ENCODE measurements at regions not wholly inside any gene's neighbourhood (a gene's known extent, or its start where the extent isn't known, plus 50 kb on each side); places are given as distances from the start of the nearest gene placed in this dataset.

DNA sequence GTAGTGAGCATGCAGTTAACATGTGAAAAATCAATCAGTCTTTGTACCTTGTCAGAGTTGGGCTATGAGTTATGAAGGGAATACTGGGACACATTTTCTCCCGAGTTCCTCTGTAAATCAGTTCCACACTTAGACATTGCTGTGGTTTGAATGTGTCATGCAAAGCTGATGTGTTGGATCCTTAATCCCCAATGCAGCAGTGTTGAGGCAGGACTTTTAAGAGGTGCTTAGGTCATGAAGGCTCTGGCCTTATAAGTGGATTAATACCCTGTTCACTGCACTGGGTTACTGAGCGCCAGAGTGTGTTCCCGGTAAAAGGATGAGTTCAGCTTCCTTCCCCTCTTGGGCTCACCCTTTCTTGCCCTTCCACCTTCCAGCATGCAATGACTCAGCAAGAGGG lies 742.1 kb upstream of the TENM4 start:
- in situ Hi-C loops (cut with HindIII; ENCODE audit: low sequenced_read_pairs): no loop called here
- DNase-seq (ENCODE audit: low read depth, low spot score): no peak

DNA sequence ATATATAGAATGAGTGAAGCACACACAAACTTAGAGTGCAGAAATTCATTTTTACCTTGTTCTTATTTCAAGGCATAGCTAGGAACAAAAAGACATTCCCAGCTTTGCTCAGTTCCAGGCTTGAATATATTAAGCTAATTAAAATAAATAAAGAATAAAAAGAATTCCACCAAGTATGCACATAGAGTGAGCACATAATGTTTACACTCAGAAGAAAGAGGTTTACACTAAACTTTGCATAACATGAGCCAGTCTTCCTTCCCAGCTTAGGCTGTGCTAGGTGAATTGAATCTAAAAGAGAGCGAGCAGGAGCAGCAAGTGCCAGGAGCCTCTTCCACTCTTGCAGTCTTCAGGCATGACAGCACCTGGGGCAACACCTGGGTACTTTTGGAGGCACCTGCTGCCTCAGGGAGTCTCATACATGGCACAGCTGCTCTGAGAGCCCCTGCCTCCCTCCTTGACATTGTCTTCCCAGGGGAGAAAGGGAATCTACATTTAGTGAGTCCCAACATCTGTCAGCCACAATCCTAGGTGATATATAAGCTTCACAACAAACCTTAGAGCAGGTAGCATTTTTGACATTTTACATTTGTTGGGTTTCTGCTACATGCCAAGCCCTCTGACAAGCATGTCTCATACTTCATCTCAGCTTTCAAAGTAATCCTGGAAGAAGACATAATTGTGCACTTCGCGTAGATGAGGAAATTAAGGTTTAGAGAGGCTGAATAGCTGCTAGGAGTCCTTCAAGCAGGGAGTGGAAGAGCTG lies 732.7 kb upstream of the TENM4 start:
- no peak overlapping the region for H3K4me3 ChIP-seq (ENCODE audit: low read depth, low read length)
- TF ChIP-seq, protein P1, sequence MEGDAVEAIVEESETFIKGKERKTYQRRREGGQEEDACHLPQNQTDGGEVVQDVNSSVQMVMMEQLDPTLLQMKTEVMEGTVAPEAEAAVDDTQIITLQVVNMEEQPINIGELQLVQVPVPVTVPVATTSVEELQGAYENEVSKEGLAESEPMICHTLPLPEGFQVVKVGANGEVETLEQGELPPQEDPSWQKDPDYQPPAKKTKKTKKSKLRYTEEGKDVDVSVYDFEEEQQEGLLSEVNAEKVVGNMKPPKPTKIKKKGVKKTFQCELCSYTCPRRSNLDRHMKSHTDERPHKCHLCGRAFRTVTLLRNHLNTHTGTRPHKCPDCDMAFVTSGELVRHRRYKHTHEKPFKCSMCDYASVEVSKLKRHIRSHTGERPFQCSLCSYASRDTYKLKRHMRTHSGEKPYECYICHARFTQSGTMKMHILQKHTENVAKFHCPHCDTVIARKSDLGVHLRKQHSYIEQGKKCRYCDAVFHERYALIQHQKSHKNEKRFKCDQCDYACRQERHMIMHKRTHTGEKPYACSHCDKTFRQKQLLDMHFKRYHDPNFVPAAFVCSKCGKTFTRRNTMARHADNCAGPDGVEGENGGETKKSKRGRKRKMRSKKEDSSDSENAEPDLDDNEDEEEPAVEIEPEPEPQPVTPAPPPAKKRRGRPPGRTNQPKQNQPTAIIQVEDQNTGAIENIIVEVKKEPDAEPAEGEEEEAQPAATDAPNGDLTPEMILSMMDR (IDR thresholded peaks at IDR 0.05; ENCODE audit: low read depth, low read length): no peak
- DNase-seq (ENCODE audit: low read depth, low spot score): no peak
- in situ Hi-C loops (cut with HindIII; ENCODE audit: low sequenced_read_pairs): no loop called here

More for the DNA sequence above, 742.1 kb upstream of the TENM4 start:
- no peak overlapping the region for H3K4me3 ChIP-seq (ENCODE audit: low read depth, low read length)
- TF ChIP-seq, protein P1 (IDR thresholded peaks at IDR 0.05; ENCODE audit: low read depth, low read length): no peak

DNA sequence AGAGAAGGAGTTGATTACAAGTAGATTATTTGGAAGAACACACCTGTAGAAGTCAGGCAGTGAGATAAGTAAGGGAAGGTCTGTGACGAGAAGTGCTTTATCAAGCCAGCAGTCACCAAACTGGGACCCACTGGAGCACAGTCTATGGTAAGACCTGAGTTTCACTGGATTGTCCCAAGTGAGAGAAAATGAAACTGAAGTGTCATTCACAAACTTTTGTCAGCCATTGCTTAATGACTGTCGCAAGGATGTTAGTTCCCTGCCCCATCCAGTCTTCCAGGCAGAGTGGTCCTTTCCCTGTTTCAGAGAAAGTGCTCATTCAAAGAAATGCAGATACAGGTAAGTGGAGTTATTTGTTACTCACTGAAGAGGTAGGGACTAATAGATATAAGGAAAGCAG lies 728.0 kb upstream of the TENM4 start:
- in situ Hi-C loops (cut with HindIII; ENCODE audit: low sequenced_read_pairs): no loop called here
- no peak for DNase-seq (ENCODE audit: low read depth, low spot score)
- H3K4me3 ChIP-seq (ENCODE audit: low read depth, low read length): no peak overlapping the region
- TF ChIP-seq, protein P1 (IDR thresholded peaks at IDR 0.05; ENCODE audit: low read depth, low read length): no peak

DNA sequence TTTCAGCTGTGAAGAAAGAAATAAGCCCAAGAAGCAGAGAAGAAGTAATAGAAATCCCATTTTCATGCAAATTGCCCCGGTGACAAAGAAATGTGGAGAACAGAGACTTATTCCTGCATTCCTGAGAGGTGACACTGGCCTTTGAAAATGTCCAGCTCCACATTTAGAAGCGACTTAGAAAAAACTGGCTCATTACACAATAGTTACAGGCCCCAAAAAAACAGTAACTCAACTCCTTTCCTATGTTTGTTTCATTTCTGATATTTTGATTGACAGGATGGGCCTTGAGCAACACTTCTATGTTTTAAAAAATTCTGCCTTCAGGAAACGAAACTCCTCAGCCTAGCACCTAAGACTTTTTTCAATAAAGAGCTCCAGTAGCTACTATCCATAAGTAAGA lies 726.9 kb upstream of the TENM4 start:
- DNase-seq (ENCODE audit: low read depth, low spot score): peak; percentile 15
- TF ChIP-seq, protein P1 (IDR thresholded peaks at IDR 0.05; ENCODE audit: low read depth, low read length): no peak
- in situ Hi-C loops (cut with HindIII; ENCODE audit: low sequenced_read_pairs): no loop called here
- no peak overlapping the region for H3K4me3 ChIP-seq (ENCODE audit: low read depth, low read length)

DNA sequence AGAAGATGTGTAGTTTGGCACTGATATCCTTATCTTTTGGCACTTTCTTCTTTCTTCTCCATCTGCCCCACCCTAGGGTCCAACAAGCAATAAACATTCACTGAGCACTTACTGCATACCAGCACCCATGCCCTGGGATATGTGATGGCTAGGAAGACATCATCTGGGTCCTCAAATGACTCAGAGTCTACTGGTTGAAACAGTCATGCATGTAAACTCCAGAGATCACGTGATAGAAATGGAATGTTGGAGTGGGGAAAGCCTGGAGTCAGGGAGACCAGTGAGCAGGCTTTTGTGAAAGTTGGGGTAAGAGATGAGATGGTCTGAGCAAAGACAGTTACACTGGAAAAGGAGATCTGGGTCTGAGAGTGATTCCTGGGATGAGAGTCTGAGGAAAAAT lies 724.9 kb upstream of the TENM4 start:
- TF ChIP-seq, protein P1 (IDR thresholded peaks at IDR 0.05; ENCODE audit: low read depth, low read length): no peak
- H3K4me3 ChIP-seq (ENCODE audit: low read depth, low read length): no peak overlapping the region
- in situ Hi-C loops (cut with HindIII; ENCODE audit: low sequenced_read_pairs): no loop called here
- DNase-seq (ENCODE audit: low read depth, low spot score): no peak

DNA sequence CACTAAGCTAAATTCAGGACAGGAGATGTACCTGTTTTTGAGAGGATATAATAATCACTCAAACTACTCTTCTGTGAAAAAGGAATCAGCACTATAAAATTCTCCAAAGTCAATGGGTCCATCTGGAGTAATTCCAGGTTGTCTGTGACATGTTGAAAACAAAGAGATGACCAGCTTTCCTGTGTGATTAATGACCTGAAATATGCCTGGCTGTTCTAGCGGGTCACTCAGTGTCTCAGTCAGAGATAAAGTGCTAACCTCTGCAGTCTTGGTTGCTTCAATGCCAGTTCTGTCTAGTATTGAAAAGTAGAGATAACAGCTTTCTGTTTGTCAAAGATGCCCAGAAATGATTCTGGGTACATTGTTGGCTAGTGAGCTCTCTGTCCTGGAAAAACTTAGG lies 722.6 kb upstream of the TENM4 start:
- no peak overlapping the region for H3K4me3 ChIP-seq (ENCODE audit: low read depth, low read length)
- no peak for DNase-seq (ENCODE audit: low read depth, low spot score)
- in situ Hi-C loops (cut with HindIII; ENCODE audit: low sequenced_read_pairs): no loop called here
- TF ChIP-seq, protein P1 (IDR thresholded peaks at IDR 0.05; ENCODE audit: low read depth, low read length): no peak
